ENCODE measurements at regions not wholly inside any gene's neighbourhood (a gene's known extent, or its start where the extent isn't known, plus 50 kb on each side); places are given as distances from the start of the nearest gene placed in this dataset.

GRCh38 chr11:33646629-33647028 is 54.0 kb downstream of the C11orf91 start:
- DNase-seq, result no peak
- ATAC-seq (ENCODE audit: low read depth), result no peak
- no peaks in the 10 kb centered on the region for H3K4me1 Mint-ChIP-seq
- CTCF ChIA-PET, result interaction anchor here (0.7 kb wide), 1 partner anchor 89 kb away, joined by 5 read pairs; no protein-coding TSS in a partner anchor
- TF ChIP-seq CTCF (IDR thresholded peaks at IDR 0.05), result no peak
- H3K9me3 Mint-ChIP-seq, result no peaks in the 10 kb centered on the region
- H3K4me3 Mint-ChIP-seq, result no peak overlapping the region
- intact Hi-C loops (cut with micrococcal nuclease), result no loop called here
- POLR2A ChIA-PET, result no interaction called here
- H3K36me3 Mint-ChIP-seq (ENCODE audit: low read depth), result no peaks in the 10 kb centered on the region
- no peak overlapping the region for H3K27ac Mint-ChIP-seq
- H3K27me3 Mint-ChIP-seq, result peaks cover 5% of the 10 kb centered on the region

- TF ChIP-seq CTCF (IDR thresholded peaks at IDR 0.05), result no peak
- intact Hi-C loops (cut with micrococcal nuclease), result no loop called here
- Mint-ChIP-seq H3K27ac (no peak overlapping the region), H3K36me3 (ENCODE audit: low read depth) (no peaks in the 10 kb centered on the region), H3K9me3 (no peaks in the 10 kb centered on the region), H3K4me1 (no peaks in the 10 kb centered on the region), H3K4me3 (no peak overlapping the region), H3K27me3 (peaks cover 5% of the 10 kb centered on the region)
- ChIA-PET POLR2A (no interaction called here), CTCF (no interaction called here)
- DNase-seq, result no peak
- no peak for ATAC-seq (ENCODE audit: low read depth)
Measured at GRCh38 chr11:33646168-33646567, 54.5 kb downstream of the C11orf91 start.

DNA sequence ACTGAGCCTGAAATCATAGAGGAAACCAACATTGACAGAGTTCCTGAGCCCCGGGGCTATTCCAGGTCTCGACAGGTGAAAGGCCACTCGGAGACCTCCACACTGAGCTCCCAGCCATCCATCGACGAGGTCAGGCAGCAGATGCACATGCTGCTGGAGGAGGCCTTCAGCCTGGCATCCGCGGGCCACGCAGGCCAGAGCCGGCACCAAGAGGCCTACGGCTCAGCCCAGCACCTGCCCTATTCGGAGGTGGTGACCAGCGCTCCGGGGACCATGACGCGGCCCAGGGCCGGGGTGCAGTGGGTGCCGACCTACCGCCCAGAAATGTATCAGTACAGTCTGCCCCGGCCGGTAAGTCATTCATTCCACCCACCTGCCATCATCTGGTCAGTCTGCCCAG is 54.9 kb downstream of the C11orf91 start:
- Mint-ChIP-seq H3K4me1 (no peaks in the 10 kb centered on the region), H3K9me3 (no peaks in the 10 kb centered on the region), H3K27ac (no peak overlapping the region), H3K36me3 (ENCODE audit: low read depth) (no peaks in the 10 kb centered on the region), H3K4me3 (no peak overlapping the region), H3K27me3 (peaks cover 5% of the 10 kb centered on the region)
- ChIA-PET POLR2A (no interaction called here), CTCF (no interaction called here)
- TF ChIP-seq CTCF (IDR thresholded peaks at IDR 0.05), result no peak
- ATAC-seq (ENCODE audit: low read depth) (no peak), DNase-seq (no peak)
- intact Hi-C loops (cut with micrococcal nuclease), result no loop called here

- H3K4me1 Mint-ChIP-seq, result no peaks in the 10 kb centered on the region
- ATAC-seq (ENCODE audit: low read depth) (no peak), DNase-seq (no peak)
- CTCF ChIA-PET, result no interaction called here
- no peak overlapping the region for H3K4me3 Mint-ChIP-seq
- no peak overlapping the region for H3K27ac Mint-ChIP-seq
- intact Hi-C loops (cut with micrococcal nuclease), result no loop called here
- POLR2A ChIA-PET, result no interaction called here
- no peak for TF ChIP-seq CTCF (IDR thresholded peaks at IDR 0.05)
- peaks cover 5% of the 10 kb centered on the region for H3K27me3 Mint-ChIP-seq
- H3K9me3 Mint-ChIP-seq, result peaks cover 4% of the 10 kb centered on the region
- no peaks in the 10 kb centered on the region for H3K36me3 Mint-ChIP-seq (ENCODE audit: low read depth)
Measured at GRCh38 chr11:33643167-33643824, 57.3 kb downstream of the C11orf91 start.

DNA sequence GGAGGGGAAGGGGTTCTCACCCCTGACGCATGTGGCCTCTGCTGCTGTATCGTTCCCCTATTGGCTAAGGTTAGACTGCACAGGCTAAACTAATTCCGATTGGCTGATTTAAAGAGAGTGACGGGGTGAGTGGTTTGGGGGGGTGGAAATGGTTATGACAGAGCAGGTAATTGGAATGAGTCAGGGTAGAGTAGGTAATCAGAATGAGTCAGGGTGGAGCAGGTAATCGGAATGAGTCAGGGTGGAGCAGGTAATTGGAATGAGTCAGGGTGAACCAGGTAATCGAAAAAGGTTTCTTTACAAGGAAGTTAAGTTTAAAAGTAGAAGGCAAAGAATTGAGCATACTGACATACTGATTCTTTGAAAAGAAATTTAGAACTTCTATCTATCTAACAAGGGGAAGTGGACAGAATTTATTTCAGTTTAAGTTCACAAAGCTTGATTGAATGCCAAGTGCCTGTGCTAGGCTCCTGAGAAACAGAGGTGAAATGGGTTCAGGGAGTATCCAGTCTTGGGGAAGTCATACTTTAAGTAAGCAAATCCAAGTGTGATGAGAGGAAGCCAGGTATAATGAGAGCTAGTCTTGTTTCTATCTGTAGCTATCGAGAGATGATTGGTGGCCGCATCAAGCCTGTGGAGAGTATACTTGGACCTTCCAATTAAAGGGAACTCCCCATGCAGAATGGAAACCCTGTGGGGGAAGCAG is 58.0 kb downstream of the C11orf91 start:
- TF ChIP-seq CTCF (IDR thresholded peaks at IDR 0.05), result no peak
- ATAC-seq (ENCODE audit: low read depth), result no peak
- H3K4me3 Mint-ChIP-seq, result no peak overlapping the region
- no peak overlapping the region for H3K27ac Mint-ChIP-seq
- H3K4me1 Mint-ChIP-seq, result no peaks in the 10 kb centered on the region
- H3K36me3 Mint-ChIP-seq (ENCODE audit: low read depth), result no peaks in the 10 kb centered on the region
- ChIA-PET POLR2A (no interaction called here), CTCF (no interaction called here)
- peaks cover 5% of the 10 kb centered on the region for H3K27me3 Mint-ChIP-seq
- DNase-seq, result no peak
- intact Hi-C loops (cut with micrococcal nuclease), result no loop called here
- peaks cover 9% of the 10 kb centered on the region for H3K9me3 Mint-ChIP-seq

All from activated B cell treated with CpG ODN at 0.5 μM for 24 hours (primary cell).